ENCODE measurements at regions not wholly inside any gene's neighbourhood (a gene's known extent, or its start where the extent isn't known, plus 50 kb on each side); places are given as distances from the start of the nearest gene placed in this dataset.

DNA sequence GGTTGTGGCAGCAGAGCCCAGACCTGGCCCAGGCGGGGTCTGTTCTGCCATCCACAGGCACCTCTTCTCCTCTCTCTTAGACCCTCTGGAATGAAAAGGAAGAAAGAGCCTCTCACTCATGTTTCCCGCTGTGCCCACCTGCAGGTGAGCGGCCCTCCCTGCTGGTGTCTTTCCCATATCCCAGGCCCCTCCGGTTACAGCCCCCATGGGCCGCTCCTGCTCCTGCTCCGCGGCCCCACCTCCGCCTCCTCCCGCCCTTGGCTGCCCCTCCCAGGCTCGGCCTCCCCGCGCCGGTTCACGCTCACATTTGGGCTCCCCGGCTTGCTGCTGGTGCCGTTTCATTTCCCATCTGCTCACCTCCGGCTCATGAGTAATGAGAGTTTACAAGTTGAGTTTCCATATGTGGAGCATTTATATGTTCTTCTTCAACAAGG, 98.7 kb upstream of the SDK2 start:
- H3K4me3 ChIP-seq (ENCODE audit: low read length), result no peak overlapping the region
- Mint-ChIP-seq H3K27me3 (ENCODE audit: low read depth in 2 of 2) (peaks cover 0 to 5% of the 10 kb centered on the region in 2 donors), H3K36me3 (no peaks in the 10 kb centered on the region), H3K9me3 (no peaks in the 10 kb centered on the region), H3K4me3 (no peak overlapping the region), H3K4me1 (peaks cover 6 to 19% of the 10 kb centered on the region in 2 donors), H3K27ac (no peak overlapping the region)
- H3K27me3 ChIP-seq (ENCODE audit: control insufficient read depth, insufficient read depth, low read length), result no peaks in the 10 kb centered on the region
- H3K27ac ChIP-seq (ENCODE audit: low read length), result no peak overlapping the region
- WGBS (ENCODE audit: insufficient coverage), result 65% methylated on average over 17 of the region's 17 CpGs
- DNase-seq, result no peak
- TF ChIP-seq CTCF (IDR thresholded peaks at IDR 0.05), result no peak
- H3K9me3 ChIP-seq (ENCODE audit: control insufficient read depth, insufficient read depth, low read length), result no peaks in the 10 kb centered on the region
- H3K4me1 ChIP-seq (ENCODE audit: control insufficient read depth, insufficient read depth, low read length), result peaks cover 16% of the 10 kb centered on the region
- ATAC-seq, result no peak
- no peaks in the 10 kb centered on the region for H3K36me3 ChIP-seq (ENCODE audit: control insufficient read depth, insufficient read depth, low read length)
- intact Hi-C loops (cut with micrococcal nuclease), result no loop called here

DNA sequence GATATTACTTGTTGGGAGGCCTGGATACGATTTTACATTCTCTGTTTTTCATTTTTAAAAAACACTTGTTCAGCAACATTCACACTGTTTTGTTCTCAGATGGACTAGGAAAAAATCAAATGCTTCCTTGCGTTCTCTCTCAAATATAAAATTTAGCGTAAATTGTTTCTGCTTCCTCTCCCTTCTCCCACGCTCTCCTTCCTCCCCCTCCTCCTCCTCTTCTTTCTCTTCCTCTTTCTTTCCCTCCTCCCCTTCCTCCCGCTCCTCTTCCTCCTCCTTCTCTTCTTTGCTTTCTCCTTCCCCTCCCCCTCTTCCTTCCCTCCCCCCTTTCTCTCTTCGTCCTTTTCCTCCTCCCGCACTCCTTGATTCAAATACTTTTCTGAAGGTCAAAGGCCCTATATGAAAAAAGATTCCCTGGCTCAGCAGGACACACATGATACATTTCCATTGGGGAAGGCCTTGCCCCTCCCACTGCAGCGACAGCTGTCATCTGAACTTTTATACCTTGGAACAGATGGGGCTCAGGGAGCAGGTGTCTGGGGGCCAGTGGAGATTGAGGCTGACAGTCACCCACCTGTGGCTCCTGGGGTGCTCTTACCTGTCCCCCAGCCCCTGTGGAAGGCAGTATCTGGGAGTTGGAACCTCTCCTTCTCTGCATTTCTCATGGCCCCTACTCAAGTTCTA, 99.4 kb upstream of the SDK2 start:
- no peaks in the 10 kb centered on the region for H3K36me3 ChIP-seq (ENCODE audit: control insufficient read depth, insufficient read depth, low read length)
- H3K27me3 Mint-ChIP-seq (ENCODE audit: low read depth in 2 of 2), result peaks cover 0 to 5% of the 10 kb centered on the region in 2 donors
- no peak overlapping the region for H3K4me3 Mint-ChIP-seq

GRCh38 chr17:73744411-73744810, 100.2 kb upstream of the SDK2 start:
- Histone ChIP-seq H3K27me3 (ENCODE audit: control insufficient read depth, insufficient read depth, low read length) (no peaks in the 10 kb centered on the region), H3K9me3 (ENCODE audit: control insufficient read depth, insufficient read depth, low read length) (no peaks in the 10 kb centered on the region), H3K4me1 (ENCODE audit: control insufficient read depth, insufficient read depth, low read length) (peaks cover 16% of the 10 kb centered on the region), H3K36me3 (ENCODE audit: control insufficient read depth, insufficient read depth, low read length) (no peaks in the 10 kb centered on the region), H3K27ac (ENCODE audit: low read length) (no peak overlapping the region), H3K4me3 (ENCODE audit: low read length) (no peak overlapping the region)
- H3K27ac Mint-ChIP-seq, result no peak overlapping the region
- DNase-seq (no peak), ATAC-seq (no peak)
- no peaks in the 10 kb centered on the region for H3K36me3 Mint-ChIP-seq
- intact Hi-C loops (cut with micrococcal nuclease), result no loop called here
- peaks cover 0 to 5% of the 10 kb centered on the region in 2 donors for H3K27me3 Mint-ChIP-seq (ENCODE audit: low read depth in 2 of 2)
- no peak for TF ChIP-seq CTCF (IDR thresholded peaks at IDR 0.05)
- H3K9me3 Mint-ChIP-seq, result no peaks in the 10 kb centered on the region
- WGBS (ENCODE audit: insufficient coverage), result 80% methylated on average over 7 of the region's 7 CpGs
- no peak overlapping the region for H3K4me3 Mint-ChIP-seq
- H3K4me1 Mint-ChIP-seq, result peaks cover 6 to 19% of the 10 kb centered on the region in 2 donors

More for the DNA sequence above, 99.4 kb upstream of the SDK2 start:
- Histone ChIP-seq H3K27me3 (ENCODE audit: control insufficient read depth, insufficient read depth, low read length) (no peaks in the 10 kb centered on the region), H3K4me3 (ENCODE audit: low read length) (no peak overlapping the region), H3K9me3 (ENCODE audit: control insufficient read depth, insufficient read depth, low read length) (no peaks in the 10 kb centered on the region), H3K27ac (ENCODE audit: low read length) (no peak overlapping the region), H3K4me1 (ENCODE audit: control insufficient read depth, insufficient read depth, low read length) (peaks cover 16% of the 10 kb centered on the region)
- Mint-ChIP-seq H3K4me1 (peaks cover 6 to 19% of the 10 kb centered on the region in 2 donors), H3K9me3 (no peaks in the 10 kb centered on the region), H3K36me3 (no peaks in the 10 kb centered on the region), H3K27ac (no peak overlapping the region)
- 58% methylated on average over 8 of the region's 8 CpGs for WGBS (ENCODE audit: insufficient coverage)
- DNase-seq, result no peak
- no peak for TF ChIP-seq CTCF (IDR thresholded peaks at IDR 0.05)
- ATAC-seq, result no peak
- intact Hi-C loops (cut with micrococcal nuclease), result no loop called here
